Smooth muscle cell (in vitro differentiated cells): ENCODE measurements at regions not wholly inside any gene's neighbourhood (a gene's known extent, or its start where the extent isn't known, plus 50 kb on each side); places are given as distances from the start of the nearest gene placed in this dataset.

Source experiments
- DNase-seq: peaks from one replicate; lab custom pipeline; 2025; ENCODE audit not compliant: unreplicated experiment; lab: John Stamatoyannopoulos, UW
- H2AFZ ChIP-seq: fragments of 200-600 bp; sonication (generic); 2 replicates; pipeline ENCODE4 v1.6.0; 2016; ENCODE audit warnings: antibody characterized with exemption, low read depth, mild to moderate bottlenecking
- H3F3A ChIP-seq: fragments of 200-600 bp; sonication (generic); 2 replicates; pipeline ENCODE4 v1.6.0; 2017; ENCODE audit warnings: antibody characterized with exemption, low read depth
- H3K27ac ChIP-seq: fragments of 200-600 bp; sonication (generic); 2 replicates; pipeline ENCODE4 v1.5.1; 2016; ENCODE audit warnings: low read depth, mild to moderate bottlenecking
- H3K27me3 ChIP-seq: fragments of 200-600 bp; sonication (generic); 2 replicates; pipeline ENCODE4 v1.6.1; 2016; ENCODE audit warnings: low read depth, mild to moderate bottlenecking
- H3K36me3 ChIP-seq: fragments of 200-600 bp; sonication (generic); 2 replicates; pipeline ENCODE4 v1.5.1; 2016; ENCODE audit warnings: low read depth
- H3K4me1 ChIP-seq: fragments of 200-600 bp; sonication (generic); 2 replicates; pipeline ENCODE4 v1.5.1; 2016; ENCODE audit warnings: low read depth
- H3K4me2 ChIP-seq: fragments of 200-600 bp; sonication (generic); 2 replicates; pipeline ENCODE4 v1.6.0; 2016; ENCODE audit warnings: mild to moderate bottlenecking
- H3K4me3 ChIP-seq: fragments of 200-600 bp; sonication (generic); 2 replicates; pipeline ENCODE4 v1.5.1; 2016; ENCODE audit warnings: mild to moderate bottlenecking
- H3K79me2 ChIP-seq: fragments of 200-600 bp; sonication (generic); 2 replicates; pipeline ENCODE4 v1.6.0; 2016; ENCODE audit warnings: low read depth, mild to moderate bottlenecking
- H3K9ac ChIP-seq: fragments of 200-600 bp; sonication (generic); 2 replicates; pipeline ENCODE4 v1.6.0; 2016; ENCODE audit warnings: low read depth
- H3K9me3 ChIP-seq: fragments of 200-600 bp; sonication (generic); replicated peaks from 2 replicates; pipeline ENCODE4 v1.5.1; 2016; ENCODE audit warnings: low read depth
- H4K20me1 ChIP-seq: fragments of 200-600 bp; sonication (generic); 2 replicates; pipeline ENCODE4 v1.6.0; 2016; ENCODE audit warnings: low read depth
- WGBS: methylation state at CpG from one replicate; pipeline ENCODE4 v1.1.7; 2016; ENCODE audit warnings: low lambda C conversion rate; 5-methylcytosine and 5-hydroxymethylcytosine counted together
- TF ChIP-seq, protein P1 (sequence below): fragments of 200-600 bp; sonication (generic); IDR thresholded peaks from 2 replicates; pipeline ENCODE4 v1.5.1; 2017; ENCODE audit warnings: borderline replicate concordance, mild to moderate bottlenecking, antibody characterized with exemption; ENCODE audit not compliant: insufficient read depth, poor library complexity, severe bottlenecking

- Histone ChIP-seq H3K4me1 (no peaks in the 10 kb centered on the region), H4K20me1 (no peaks in the 10 kb centered on the region), H3K27ac (no peak overlapping the region), H3K79me2 (no peaks in the 10 kb centered on the region), H2AFZ (no peak overlapping the region), H3K9ac (no peak overlapping the region), H3K4me3 (no peak overlapping the region), H3K9me3 (peaks cover 49% of the 10 kb centered on the region), H3K27me3 (no peaks in the 10 kb centered on the region), H3K4me2 (no peak overlapping the region), H3K36me3 (no peaks in the 10 kb centered on the region), H3F3A (no peaks in the 10 kb centered on the region)
- whole genome bisulfite sequencing: 55% methylated on average over 4 of the region's 4 CpGs
- DNase-seq: no peak
- TF ChIP-seq, protein P1, sequence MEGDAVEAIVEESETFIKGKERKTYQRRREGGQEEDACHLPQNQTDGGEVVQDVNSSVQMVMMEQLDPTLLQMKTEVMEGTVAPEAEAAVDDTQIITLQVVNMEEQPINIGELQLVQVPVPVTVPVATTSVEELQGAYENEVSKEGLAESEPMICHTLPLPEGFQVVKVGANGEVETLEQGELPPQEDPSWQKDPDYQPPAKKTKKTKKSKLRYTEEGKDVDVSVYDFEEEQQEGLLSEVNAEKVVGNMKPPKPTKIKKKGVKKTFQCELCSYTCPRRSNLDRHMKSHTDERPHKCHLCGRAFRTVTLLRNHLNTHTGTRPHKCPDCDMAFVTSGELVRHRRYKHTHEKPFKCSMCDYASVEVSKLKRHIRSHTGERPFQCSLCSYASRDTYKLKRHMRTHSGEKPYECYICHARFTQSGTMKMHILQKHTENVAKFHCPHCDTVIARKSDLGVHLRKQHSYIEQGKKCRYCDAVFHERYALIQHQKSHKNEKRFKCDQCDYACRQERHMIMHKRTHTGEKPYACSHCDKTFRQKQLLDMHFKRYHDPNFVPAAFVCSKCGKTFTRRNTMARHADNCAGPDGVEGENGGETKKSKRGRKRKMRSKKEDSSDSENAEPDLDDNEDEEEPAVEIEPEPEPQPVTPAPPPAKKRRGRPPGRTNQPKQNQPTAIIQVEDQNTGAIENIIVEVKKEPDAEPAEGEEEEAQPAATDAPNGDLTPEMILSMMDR: no peak
Measured at GRCh38 chr11:55106391-55106790, 155.6 kb upstream of the TRIM48 start.
